Transverse colon (tissue), 4 donors: ENCODE measurements at regions not wholly inside any gene's neighbourhood (a gene's known extent, or its start where the extent isn't known, plus 50 kb on each side); places are given as distances from the start of the nearest gene placed in this dataset.

Experiments
- DNase-seq: peaks from one replicate; pipeline ENCODE4 v3.0.0-alpha.2; 2019
- H3K27ac ChIP-seq, 4 donors: fragments of 200-600 bp; sonication (generic); 2 replicates each; pipeline ENCODE4 v1.5.1; 2016 to 2018; ENCODE audit warnings: inconsistent platforms in 4 of 4
- H3K27me3 ChIP-seq: fragments of 200-600 bp; sonication (generic); 2 replicates; pipeline ENCODE4 v1.5.1; 2017; ENCODE audit warnings: inconsistent platforms
- H3K36me3 ChIP-seq, 4 donors: fragments of 200-600 bp; sonication (generic); 2 replicates each; pipeline ENCODE4 v1.5.1; 2017 to 2019; ENCODE audit warnings: inconsistent platforms in 4 of 4
- H3K4me1 ChIP-seq, 4 donors: fragments of 200-600 bp; sonication (generic); 2 replicates each; pipeline ENCODE4 v1.5.1; 2017 to 2020; ENCODE audit warnings: inconsistent platforms in 4 of 4
- H3K4me3 ChIP-seq, 4 donors: fragments of 200-600 bp; sonication (generic); 1 replicate in 1 of 4; 2 replicates in 3 of 4; pipeline versions ENCODE4 v1.5.1 to v1.6.1; 2017 to 2019; ENCODE audit warnings: inconsistent platforms in 4 of 4
- H3K9me3 ChIP-seq, 2 donors: fragments of 200-600 bp; sonication (generic); 2 replicates each; pipeline ENCODE4 v1.5.1; 2017 to 2019; ENCODE audit warnings: inconsistent platforms in 2 of 2
- EP300 ChIP-seq: sonication (generic); formaldehyde crosslinking; IDR thresholded peaks from one replicate; pipeline ENCODE4 v1.6.1; 2017; ENCODE audit warnings: antibody characterized with exemption, low read depth
- POLR2A ChIP-seq: fragments of 450-650 bp; IDR thresholded peaks from one replicate; pipeline ENCODE4 v1.6.1; 2016; ENCODE audit warnings: antibody characterized with exemption, mild to moderate bottlenecking, moderate library complexity
- POLR2AphosphoS5 ChIP-seq, 3 donors: sonication (generic); formaldehyde crosslinking; IDR thresholded peaks; one replicate each; pipeline ENCODE4 v1.6.1; 2016; ENCODE audit warnings: antibody characterized with exemption in 3 of 3
- WGBS, 2 donors: methylation state at CpG; one replicate each; pipeline ENCODE4 v1.1.5; 2018; ENCODE audit warnings: low coverage in 1 of 2; 5-methylcytosine and 5-hydroxymethylcytosine counted together
- in situ Hi-C, 4 donors: fragments of 200-750 bp; cut with MboI; loops; one replicate each; pipeline versions ENCODE4 v1.15.0 to v1.15.1; 2017; ENCODE audit warnings: low sequenced_read_pairs in 3 of 4, low pct_ligation_motif_present in 1 of 4, low pct_unique_long_range_greater_than_20kb in 1 of 4
- intact Hi-C: fragments of 100-400 bp; cut with DNase I; formaldehyde crosslinking; loops from one replicate; pipeline ENCODE4 v1.15.1; 2023; ENCODE audit warnings: low total_unique reads
- TF ChIP-seq, protein P1 (sequence below), 5 experiments: fragments of 200-600 bp in 3 of 5; fragments of 450-650 bp in 2 of 5; sonication (generic) in 3 of 5; IDR thresholded peaks; 1 replicate in 2 of 5; 2 replicates in 3 of 5; pipeline ENCODE4 v1.5.1; 2016 to 2017; ENCODE audit warnings: antibody characterized with exemption in 5 of 5, inconsistent platforms in 3 of 5, mild to moderate bottlenecking in 2 of 5, moderate library complexity in 1 of 5

DNA sequence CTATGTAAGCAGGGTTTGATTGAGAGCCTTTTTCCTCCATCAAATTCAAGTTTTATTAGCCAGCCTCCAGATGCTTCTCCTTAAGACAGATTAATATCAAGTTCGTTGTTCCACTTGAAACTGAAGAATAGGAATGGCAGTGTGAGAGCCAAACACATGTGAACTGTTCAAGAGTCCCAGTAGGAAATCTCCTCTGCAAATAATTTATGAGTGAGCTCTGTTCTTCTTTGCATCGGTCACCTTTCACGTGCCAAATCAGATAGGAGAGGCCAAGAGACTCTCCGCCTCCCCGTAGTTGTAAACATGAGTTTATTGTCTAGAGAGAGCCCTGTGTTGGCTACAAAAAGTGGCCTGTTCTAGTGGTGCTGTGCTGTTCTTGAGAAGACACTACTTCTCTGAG, 372.1 kb upstream of the NR2F2 start:
- DNase-seq = no peak
- no peak for TF ChIP-seq EP300
- intact Hi-C loops = no loop called here
- in situ Hi-C loops = no loop called here
- Histone ChIP-seq H3K4me1 (no peaks in the 10 kb centered on the region), H3K27me3 (no peaks in the 10 kb centered on the region), H3K27ac (no peak overlapping the region), H3K9me3 (no peaks in the 10 kb centered on the region), H3K4me3 (no peak overlapping the region), H3K36me3 (no peaks in the 10 kb centered on the region)
- WGBS, 2 donors = 58% methylated on average over 5 of the region's 5 CpGs; no CpG with 5 or more reads in 1 of the 2 donors

GRCh38 chr15:95968856-95969255, 361.6 kb upstream of the NR2F2 start:
- Histone ChIP-seq H3K27me3 (no peaks in the 10 kb centered on the region), H3K9me3 (no peaks in the 10 kb centered on the region), H3K36me3 (no peaks in the 10 kb centered on the region), H3K4me1 (no peaks in the 10 kb centered on the region), H3K27ac (no peak overlapping the region), H3K4me3 (no peak overlapping the region)
- DNase-seq = no peak
- in situ Hi-C loops (no loop called here), intact Hi-C loops (no loop called here)
- TF ChIP-seq POLR2AphosphoS5 (IDR thresholded peaks at IDR 0.05) (no peak), POLR2A (no peak), EP300 (no peak)
- TF ChIP-seq, protein P1, sequence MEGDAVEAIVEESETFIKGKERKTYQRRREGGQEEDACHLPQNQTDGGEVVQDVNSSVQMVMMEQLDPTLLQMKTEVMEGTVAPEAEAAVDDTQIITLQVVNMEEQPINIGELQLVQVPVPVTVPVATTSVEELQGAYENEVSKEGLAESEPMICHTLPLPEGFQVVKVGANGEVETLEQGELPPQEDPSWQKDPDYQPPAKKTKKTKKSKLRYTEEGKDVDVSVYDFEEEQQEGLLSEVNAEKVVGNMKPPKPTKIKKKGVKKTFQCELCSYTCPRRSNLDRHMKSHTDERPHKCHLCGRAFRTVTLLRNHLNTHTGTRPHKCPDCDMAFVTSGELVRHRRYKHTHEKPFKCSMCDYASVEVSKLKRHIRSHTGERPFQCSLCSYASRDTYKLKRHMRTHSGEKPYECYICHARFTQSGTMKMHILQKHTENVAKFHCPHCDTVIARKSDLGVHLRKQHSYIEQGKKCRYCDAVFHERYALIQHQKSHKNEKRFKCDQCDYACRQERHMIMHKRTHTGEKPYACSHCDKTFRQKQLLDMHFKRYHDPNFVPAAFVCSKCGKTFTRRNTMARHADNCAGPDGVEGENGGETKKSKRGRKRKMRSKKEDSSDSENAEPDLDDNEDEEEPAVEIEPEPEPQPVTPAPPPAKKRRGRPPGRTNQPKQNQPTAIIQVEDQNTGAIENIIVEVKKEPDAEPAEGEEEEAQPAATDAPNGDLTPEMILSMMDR (IDR thresholded peaks at IDR 0.05) = no peak
- WGBS, 2 donors = 95% methylated on average over 5 of the region's 5 CpGs; no CpG with 5 or more reads in 1 of the 2 donors

DNA sequence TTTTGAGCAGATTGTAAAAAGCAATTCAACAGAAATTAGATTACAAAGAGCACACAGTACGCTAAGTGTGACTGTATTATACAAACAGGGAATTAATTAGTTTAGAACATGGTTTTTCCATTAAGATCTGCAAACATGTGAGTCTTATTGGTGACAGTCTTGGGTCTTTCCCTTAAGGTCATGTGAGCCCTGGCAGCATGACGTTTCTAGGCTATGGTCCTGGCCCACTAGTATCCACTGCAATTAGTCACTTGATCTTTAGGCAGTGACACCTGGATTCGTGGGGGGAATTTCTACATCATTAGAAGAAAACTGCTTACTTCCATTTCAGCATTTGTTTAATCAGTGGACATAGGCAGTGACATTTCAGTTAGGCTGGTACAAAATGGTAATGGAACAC, 360.2 kb upstream of the NR2F2 start:
- WGBS, 2 donors = 62 to 69% methylated on average over 2 to 3 of the region's 3 CpGs
- H3K4me1 ChIP-seq = no peaks in the 10 kb centered on the region
- intact Hi-C loops = no loop called here
- TF ChIP-seq, protein P1 (IDR thresholded peaks at IDR 0.05) = no peak
- no peak for TF ChIP-seq POLR2A
- no peak for TF ChIP-seq POLR2AphosphoS5 (IDR thresholded peaks at IDR 0.05)
- no peak for TF ChIP-seq EP300
- no peaks in the 10 kb centered on the region for H3K36me3 ChIP-seq
- H3K27me3 ChIP-seq = no peaks in the 10 kb centered on the region
- H3K4me3 ChIP-seq = no peak overlapping the region
- H3K9me3 ChIP-seq = no peaks in the 10 kb centered on the region
- in situ Hi-C loops = no loop called here
- no peak for DNase-seq
- H3K27ac ChIP-seq = no peak overlapping the region

- intact Hi-C loops = no loop called here
- Histone ChIP-seq H3K27me3 (no peaks in the 10 kb centered on the region), H3K36me3 (no peaks in the 10 kb centered on the region), H3K27ac (no peak overlapping the region), H3K4me1 (no peaks in the 10 kb centered on the region), H3K9me3 (no peaks in the 10 kb centered on the region), H3K4me3 (no peak overlapping the region)
- no peak for DNase-seq
- TF ChIP-seq EP300 (no peak), POLR2AphosphoS5 (IDR thresholded peaks at IDR 0.05) (no peak), POLR2A (no peak)
- TF ChIP-seq, protein P1 (IDR thresholded peaks at IDR 0.05) = no peak
- in situ Hi-C loops = no loop called here
- 51 to 66% methylated on average over 3 to 6 of the region's 6 CpGs for WGBS, 2 donors
Measured at GRCh38 chr15:95972041-95972553, 358.4 kb upstream of the NR2F2 start.

DNA sequence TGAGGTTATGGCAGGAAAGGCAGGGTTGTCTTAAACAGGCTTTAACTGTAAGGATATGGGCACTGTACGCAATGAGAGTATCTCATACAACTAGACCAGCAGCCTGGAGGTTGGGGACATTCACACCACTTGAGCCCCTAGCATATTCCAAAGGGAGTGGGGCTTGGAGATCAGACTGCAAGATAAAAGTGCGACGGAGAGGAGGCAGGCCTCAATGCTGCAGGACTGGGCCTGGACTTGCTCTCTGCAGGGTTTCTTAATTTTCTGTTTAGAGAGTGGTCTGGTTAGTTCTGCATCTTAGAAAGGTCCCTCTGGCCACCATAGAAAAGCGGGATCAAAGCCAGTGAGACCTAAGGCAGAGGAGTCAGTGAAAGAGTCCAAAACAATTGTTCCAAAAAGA, 357.7 kb upstream of the NR2F2 start:
- intact Hi-C loops = no loop called here

More for the DNA sequence above, 357.7 kb upstream of the NR2F2 start:
- in situ Hi-C loops = no loop called here
- Histone ChIP-seq H3K4me1 (no peaks in the 10 kb centered on the region), H3K9me3 (no peaks in the 10 kb centered on the region), H3K27me3 (no peaks in the 10 kb centered on the region), H3K36me3 (no peaks in the 10 kb centered on the region), H3K27ac (no peak overlapping the region), H3K4me3 (no peak overlapping the region)
- DNase-seq = no peak
- TF ChIP-seq POLR2AphosphoS5 (IDR thresholded peaks at IDR 0.05) = no peak
- TF ChIP-seq, protein P1 (IDR thresholded peaks at IDR 0.05) = no peak
- no peak for TF ChIP-seq POLR2A
- no peak for TF ChIP-seq EP300
- 89 to 100% methylated on average over 2 to 4 of the region's 4 CpGs for WGBS, 2 donors
